HepG2 (cell line): ENCODE measurements at regions not wholly inside any gene's neighbourhood (a gene's known extent, or its start where the extent isn't known, plus 50 kb on each side); places are given as distances from the start of the nearest gene placed in this dataset.

Experiments used
- ARNTL ChIP-seq: sonication (generic); formaldehyde crosslinking; IDR thresholded peaks from 2 replicates; pipeline ENCODE4 v1.4.0; 2020; ENCODE audit warnings: mild to moderate bottlenecking, missing genetic modification reagents
- CHCHD3 ChIP-seq: sonication (generic); formaldehyde crosslinking; IDR thresholded peaks from 2 replicates; pipeline ENCODE4 v1.8.0; 2022; ENCODE audit warnings: mild to moderate bottlenecking, missing genetic modification reagents, moderate library complexity
- GTF3A ChIP-seq: sonication (generic); formaldehyde crosslinking; conservative IDR thresholded peaks from 2 replicates; pipeline ENCODE4 v1.4.0; 2020; ENCODE audit warnings: mild to moderate bottlenecking, missing genetic modification reagents
- HHEX ChIP-seq: IDR thresholded peaks from 2 replicates; pipeline ENCODE4 v1.6.1; 2016; ENCODE audit warnings: control low read depth
- NFYC ChIP-seq: IDR thresholded peaks from 2 replicates; pipeline ENCODE4 v1.6.1; 2016; ENCODE audit warnings: missing genetic modification reagents, missing compliant biosample characterization
- POLR2AphosphoS5 ChIP-seq: IDR thresholded peaks from 2 replicates; pipeline ENCODE4 v1.6.1; 2012; ENCODE audit warnings: low read depth, low read length
- SRSF9 ChIP-seq: fragments of 200-400 bp; formaldehyde crosslinking; IDR thresholded peaks from 2 replicates; pipeline ENCODE4 v1.6.1; 2018; ENCODE audit warnings: borderline replicate concordance, mild to moderate bottlenecking, low read depth, low read length; ENCODE audit not compliant: insufficient read depth, poor library complexity, severe bottlenecking
- ZNF615 ChIP-seq: sonication (generic); formaldehyde crosslinking; IDR thresholded peaks from 2 replicates; pipeline ENCODE4 v1.5.0; 2020; ENCODE audit warnings: mild to moderate bottlenecking, missing genetic modification reagents, borderline replicate concordance
- TF ChIP-seq, protein P1 (sequence below): sonication (generic); formaldehyde crosslinking; IDR thresholded peaks from 2 replicates; pipeline ENCODE4 v1.4.0; 2020; ENCODE audit warnings: mild to moderate bottlenecking, missing genetic modification reagents
- TF ChIP-seq, protein P2 (sequence below): sonication (generic); formaldehyde crosslinking; IDR thresholded peaks from 2 replicates; pipeline ENCODE4 v1.5.0; 2020; ENCODE audit warnings: mild to moderate bottlenecking, missing genetic modification reagents

- TF ChIP-seq, protein P1, sequence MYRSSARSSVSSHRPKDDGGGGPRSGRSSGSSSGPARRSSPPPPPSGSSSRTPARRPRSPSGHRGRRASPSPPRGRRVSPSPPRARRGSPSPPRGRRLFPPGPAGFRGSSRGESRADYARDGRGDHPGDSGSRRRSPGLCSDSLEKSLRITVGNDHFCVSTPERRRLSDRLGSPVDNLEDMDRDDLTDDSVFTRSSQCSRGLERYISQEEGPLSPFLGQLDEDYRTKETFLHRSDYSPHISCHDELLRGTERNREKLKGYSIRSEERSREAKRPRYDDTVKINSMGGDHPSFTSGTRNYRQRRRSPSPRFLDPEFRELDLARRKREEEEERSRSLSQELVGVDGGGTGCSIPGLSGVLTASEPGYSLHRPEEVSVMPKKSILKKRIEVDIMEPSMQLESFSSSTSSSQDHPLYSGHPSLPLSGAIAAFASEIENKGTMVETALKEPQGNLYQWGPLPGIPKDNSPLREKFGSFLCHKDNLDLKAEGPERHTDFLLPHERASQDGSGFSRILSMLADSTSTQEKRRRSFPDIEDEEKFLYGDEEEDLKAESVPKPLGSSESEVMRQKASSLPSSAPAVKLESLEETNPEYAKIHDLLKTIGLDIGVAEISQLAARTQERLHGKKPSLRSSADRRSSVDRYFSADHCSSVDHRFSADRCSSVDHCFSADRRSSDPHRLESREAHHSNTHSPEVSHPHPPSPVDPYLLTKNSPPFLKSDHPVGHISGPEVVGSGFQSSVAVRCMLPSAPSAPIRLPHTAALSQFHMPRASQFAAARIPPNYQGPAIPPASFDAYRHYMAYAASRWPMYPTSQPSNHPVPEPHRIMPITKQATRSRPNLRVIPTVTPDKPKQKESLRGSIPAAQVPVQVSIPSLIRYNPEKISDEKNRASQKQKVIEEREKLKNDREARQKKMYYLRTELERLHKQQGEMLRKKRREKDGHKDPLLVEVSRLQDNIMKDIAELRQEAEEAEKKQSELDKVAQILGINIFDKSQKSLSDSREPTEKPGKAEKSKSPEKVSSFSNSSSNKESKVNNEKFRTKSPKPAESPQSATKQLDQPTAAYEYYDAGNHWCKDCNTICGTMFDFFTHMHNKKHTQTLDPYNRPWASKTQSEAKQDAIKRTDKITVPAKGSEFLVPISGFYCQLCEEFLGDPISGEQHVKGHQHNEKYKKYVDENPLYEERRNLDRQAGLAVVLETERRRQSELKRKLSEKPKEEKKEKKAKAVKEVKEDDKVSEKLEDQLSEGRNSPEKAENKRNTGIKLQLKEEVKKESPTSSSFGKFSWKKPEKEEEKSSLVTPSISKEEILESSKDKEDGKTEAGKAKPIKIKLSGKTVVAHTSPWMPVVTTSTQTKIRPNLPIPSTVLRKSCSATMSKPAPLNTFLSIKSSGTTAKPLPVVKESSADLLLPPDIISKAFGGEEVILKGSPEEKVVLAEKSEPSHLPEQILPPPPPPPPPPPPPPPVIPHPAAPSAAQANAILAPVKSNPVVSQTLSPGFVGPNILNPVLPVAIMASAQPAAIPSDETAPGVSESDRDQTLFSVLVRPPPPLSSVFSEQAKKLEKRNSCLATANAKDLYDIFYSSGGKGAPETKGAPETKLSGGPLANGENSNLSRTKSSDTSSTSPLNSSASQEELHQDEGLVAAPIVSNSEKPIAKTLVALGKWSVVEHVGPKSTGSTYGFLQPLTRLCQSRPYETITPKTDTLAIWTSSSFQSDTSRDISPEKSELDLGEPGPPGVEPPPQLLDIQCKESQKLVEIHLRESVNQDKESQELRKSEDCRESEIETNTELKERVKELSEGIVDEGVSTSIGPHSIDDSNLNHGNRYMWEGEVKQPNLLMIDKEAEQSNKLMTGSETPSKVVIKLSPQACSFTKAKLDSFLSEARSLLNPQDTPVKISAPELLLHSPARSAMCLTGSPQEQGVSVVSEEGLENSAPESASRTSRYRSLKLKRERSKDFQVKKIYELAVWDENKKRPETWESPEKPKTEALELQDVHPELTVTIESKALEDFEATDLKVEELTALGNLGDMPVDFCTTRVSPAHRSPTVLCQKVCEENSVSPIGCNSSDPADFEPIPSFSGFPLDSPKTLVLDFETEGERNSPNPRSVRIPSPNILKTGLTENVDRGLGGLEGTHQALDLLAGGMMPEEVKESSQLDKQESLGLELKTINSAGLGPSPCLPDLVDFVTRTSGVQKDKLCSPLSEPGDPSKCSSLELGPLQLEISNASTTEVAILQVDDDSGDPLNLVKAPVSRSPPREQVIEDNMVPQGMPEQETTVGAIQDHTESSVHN (CRISPR knock-in tag) = no peak
- TF ChIP-seq ARNTL = no peak
- TF ChIP-seq GTF3A (CRISPR knock-in tag) = no peak
- no peak for TF ChIP-seq POLR2AphosphoS5
- TF ChIP-seq, protein P2, sequence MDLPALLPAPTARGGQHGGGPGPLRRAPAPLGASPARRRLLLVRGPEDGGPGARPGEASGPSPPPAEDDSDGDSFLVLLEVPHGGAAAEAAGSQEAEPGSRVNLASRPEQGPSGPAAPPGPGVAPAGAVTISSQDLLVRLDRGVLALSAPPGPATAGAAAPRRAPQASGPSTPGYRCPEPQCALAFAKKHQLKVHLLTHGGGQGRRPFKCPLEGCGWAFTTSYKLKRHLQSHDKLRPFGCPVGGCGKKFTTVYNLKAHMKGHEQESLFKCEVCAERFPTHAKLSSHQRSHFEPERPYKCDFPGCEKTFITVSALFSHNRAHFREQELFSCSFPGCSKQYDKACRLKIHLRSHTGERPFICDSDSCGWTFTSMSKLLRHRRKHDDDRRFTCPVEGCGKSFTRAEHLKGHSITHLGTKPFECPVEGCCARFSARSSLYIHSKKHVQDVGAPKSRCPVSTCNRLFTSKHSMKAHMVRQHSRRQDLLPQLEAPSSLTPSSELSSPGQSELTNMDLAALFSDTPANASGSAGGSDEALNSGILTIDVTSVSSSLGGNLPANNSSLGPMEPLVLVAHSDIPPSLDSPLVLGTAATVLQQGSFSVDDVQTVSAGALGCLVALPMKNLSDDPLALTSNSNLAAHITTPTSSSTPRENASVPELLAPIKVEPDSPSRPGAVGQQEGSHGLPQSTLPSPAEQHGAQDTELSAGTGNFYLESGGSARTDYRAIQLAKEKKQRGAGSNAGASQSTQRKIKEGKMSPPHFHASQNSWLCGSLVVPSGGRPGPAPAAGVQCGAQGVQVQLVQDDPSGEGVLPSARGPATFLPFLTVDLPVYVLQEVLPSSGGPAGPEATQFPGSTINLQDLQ (CRISPR knock-in tag) = no peak
- TF ChIP-seq NFYC (CRISPR knock-in tag) = no peak
- no peak for TF ChIP-seq CHCHD3
- no peak for TF ChIP-seq HHEX
- TF ChIP-seq ZNF615 = no peak
- no peak for TF ChIP-seq SRSF9
- TF ChIP-seq, all 625 proteins: peak for 0
These were observed 196.0 kb downstream of the URB2 start (continued) for GRCh38 chr1:229822026-229822425.
